Activated CD4-positive, alpha-beta memory T cell treated with anti-CD3 and anti-CD28 coated beads, Interleukin-2, amount 10 ng/mL, durations not matched to agents 7 days and 5 days (primary cell): ENCODE measurements at regions not wholly inside any gene's neighbourhood (a gene's known extent, or its start where the extent isn't known, plus 50 kb on each side); places are given as distances from the start of the nearest gene placed in this dataset.

Experiments
- CTCF ChIA-PET: fragments of 350-600 bp; sonication (Branson Sonifier 250); formaldehyde crosslinking; loops from one replicate; lab custom pipeline; 2021; ENCODE audit warnings: antibody characterized with exemption, inconsistent platforms; lab: Charles Lee
- POLR2A ChIA-PET: fragments of 350-600 bp; sonication (Branson Sonifier 250); formaldehyde crosslinking; loops from one replicate; lab custom pipeline; 2021; ENCODE audit warnings: antibody characterized with exemption; lab: Charles Lee
- DNase-seq: peaks from one replicate; pipeline ENCODE4 v3.0.0-alpha.2; 2020
- H3K27ac Mint-ChIP-seq: one replicate; pipeline ENCODE4 v1.8.0; 2021; ENCODE audit warnings: mild to moderate bottlenecking, mixed read lengths
- H3K27me3 Mint-ChIP-seq: one replicate; pipeline ENCODE4 v1.8.0; 2021; ENCODE audit warnings: mixed read lengths
- H3K36me3 Mint-ChIP-seq: one replicate; pipeline ENCODE4 v1.8.0; 2021; ENCODE audit warnings: low read depth, mixed read lengths
- H3K4me1 Mint-ChIP-seq: one replicate; pipeline ENCODE4 v1.8.0; 2021; ENCODE audit warnings: mixed read lengths
- H3K4me3 Mint-ChIP-seq: one replicate; pipeline ENCODE4 v1.8.0; 2021; ENCODE audit warnings: mild to moderate bottlenecking, mixed read lengths
- H3K9me3 Mint-ChIP-seq: one replicate; pipeline ENCODE4 v1.8.0; 2021; ENCODE audit warnings: mixed read lengths

GRCh38 chr3:193974191-193974652 lies 161.7 kb upstream of the HES1 start:
- no peaks in the 10 kb centered on the region for H3K36me3 Mint-ChIP-seq
- peaks cover 18% of the 10 kb centered on the region for H3K4me1 Mint-ChIP-seq
- DNase-seq: no peak
- peaks cover 49% of the 10 kb centered on the region for H3K27me3 Mint-ChIP-seq
- no peaks in the 10 kb centered on the region for H3K9me3 Mint-ChIP-seq
- POLR2A ChIA-PET: no interaction called here
- no peak overlapping the region for H3K27ac Mint-ChIP-seq
- CTCF ChIA-PET: no interaction called here
- no peak overlapping the region for H3K4me3 Mint-ChIP-seq

- ChIA-PET POLR2A (no interaction called here), CTCF (interaction anchor here (1.4 kb wide), 1 partner anchor 10 kb away, joined by 3 read pairs; no protein-coding TSS in a partner anchor)
- Mint-ChIP-seq H3K4me3 (no peak overlapping the region), H3K4me1 (peaks cover 18% of the 10 kb centered on the region), H3K27me3 (peaks cover 45% of the 10 kb centered on the region), H3K9me3 (no peaks in the 10 kb centered on the region), H3K27ac (no peak overlapping the region), H3K36me3 (no peaks in the 10 kb centered on the region)
- no peak for DNase-seq
Measured at GRCh38 chr3:193974671-193975535, 161.0 kb upstream of the HES1 start.

- CTCF ChIA-PET: no interaction called here
- Mint-ChIP-seq H3K4me1 (no peaks in the 10 kb centered on the region), H3K4me3 (no peak overlapping the region), H3K27me3 (peaks cover 37% of the 10 kb centered on the region), H3K27ac (no peak overlapping the region), H3K9me3 (no peaks in the 10 kb centered on the region), H3K36me3 (no peaks in the 10 kb centered on the region)
- no peak for DNase-seq
- POLR2A ChIA-PET: no interaction called here
Measured at GRCh38 chr3:193977622-193978021, 158.3 kb upstream of the HES1 start.

GRCh38 chr3:193978030-193978429 lies 157.9 kb upstream of the HES1 start:
- Mint-ChIP-seq H3K27me3 (peaks cover 37% of the 10 kb centered on the region), H3K4me3 (no peak overlapping the region), H3K36me3 (no peaks in the 10 kb centered on the region), H3K4me1 (no peaks in the 10 kb centered on the region), H3K27ac (no peak overlapping the region), H3K9me3 (no peaks in the 10 kb centered on the region)
- no peak for DNase-seq
- ChIA-PET POLR2A (no interaction called here), CTCF (no interaction called here)

DNA sequence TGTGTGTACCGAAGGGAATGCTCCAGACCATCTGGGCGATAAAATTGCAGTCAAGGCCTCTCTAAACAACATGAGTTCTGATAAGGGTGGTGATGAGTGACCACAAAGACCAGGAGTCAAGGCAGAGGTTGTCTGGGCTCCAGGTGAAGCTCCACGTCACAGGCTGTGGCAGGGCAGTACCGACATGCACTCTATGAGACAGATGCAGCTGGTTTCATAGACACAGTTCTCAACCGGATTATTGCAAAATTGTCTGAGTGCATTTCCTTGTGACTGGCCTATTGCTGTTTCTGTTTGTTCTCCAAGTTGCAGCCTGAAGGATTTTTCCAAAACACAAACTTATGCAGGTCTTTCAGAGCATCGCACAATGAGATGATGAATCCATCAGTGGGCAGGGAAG lies 157.5 kb upstream of the HES1 start:
- CTCF ChIA-PET: no interaction called here
- POLR2A ChIA-PET: no interaction called here
- Mint-ChIP-seq H3K36me3 (no peaks in the 10 kb centered on the region), H3K27me3 (peaks cover 38% of the 10 kb centered on the region), H3K9me3 (no peaks in the 10 kb centered on the region), H3K27ac (no peak overlapping the region), H3K4me3 (no peak overlapping the region), H3K4me1 (no peaks in the 10 kb centered on the region)
- no peak for DNase-seq

GRCh38 chr3:193980326-193980725 lies 155.6 kb upstream of the HES1 start:
- Mint-ChIP-seq H3K9me3 (no peaks in the 10 kb centered on the region), H3K27ac (no peak overlapping the region), H3K4me3 (no peak overlapping the region), H3K27me3 (peaks cover 32% of the 10 kb centered on the region), H3K36me3 (no peaks in the 10 kb centered on the region), H3K4me1 (no peaks in the 10 kb centered on the region)
- POLR2A ChIA-PET: no interaction called here
- CTCF ChIA-PET: no interaction called here
- DNase-seq: no peak

DNA sequence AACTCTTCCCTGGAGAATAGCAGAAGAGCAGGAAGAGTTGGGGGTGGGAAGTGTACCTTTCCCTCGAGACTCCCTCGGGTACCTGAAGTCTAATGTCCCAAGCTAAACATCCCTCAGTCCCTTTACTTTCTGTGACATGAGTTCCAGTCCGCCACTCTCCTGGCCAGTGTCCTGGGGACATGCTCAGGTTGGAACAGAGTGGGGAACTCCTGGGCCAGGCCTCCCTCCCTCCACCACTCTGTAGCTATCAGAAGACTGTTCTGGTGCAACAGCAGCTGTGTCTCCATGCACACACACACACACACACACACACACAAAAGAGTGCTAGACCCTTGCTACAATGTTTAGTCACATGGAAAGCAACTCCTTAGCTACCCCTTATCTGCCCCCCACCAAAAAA lies 155.0 kb upstream of the HES1 start:
- Mint-ChIP-seq H3K36me3 (no peaks in the 10 kb centered on the region), H3K27me3 (peaks cover 30% of the 10 kb centered on the region), H3K4me1 (no peaks in the 10 kb centered on the region), H3K4me3 (no peak overlapping the region), H3K9me3 (no peaks in the 10 kb centered on the region), H3K27ac (no peak overlapping the region)
- ChIA-PET POLR2A (no interaction called here), CTCF (no interaction called here)
- no peak for DNase-seq

DNA sequence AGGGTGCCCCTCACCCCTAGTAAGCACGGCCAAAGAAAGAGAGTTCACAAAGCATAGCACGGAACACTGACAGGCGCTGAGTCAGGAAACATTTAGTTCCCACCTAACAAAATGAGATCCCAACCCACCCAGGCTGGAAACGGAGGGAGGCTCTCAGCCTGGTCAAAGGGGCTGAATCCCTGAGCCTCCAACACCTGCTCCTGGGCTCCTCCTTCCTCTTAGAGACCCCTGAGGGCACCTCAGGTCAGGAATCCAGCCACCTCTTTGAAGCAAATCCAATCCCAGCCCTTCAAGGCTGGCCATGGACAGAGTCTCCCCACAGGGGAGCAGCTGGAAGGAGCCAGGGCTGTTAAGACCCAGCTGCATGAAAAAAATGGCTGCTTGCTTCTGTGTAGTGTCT lies 154.4 kb upstream of the HES1 start:
- H3K9me3 Mint-ChIP-seq: no peaks in the 10 kb centered on the region
- no peak overlapping the region for H3K27ac Mint-ChIP-seq
- no peaks in the 10 kb centered on the region for H3K4me1 Mint-ChIP-seq
- no peak for DNase-seq
- no peak overlapping the region for H3K4me3 Mint-ChIP-seq
- H3K36me3 Mint-ChIP-seq: no peaks in the 10 kb centered on the region
- CTCF ChIA-PET: no interaction called here
- POLR2A ChIA-PET: no interaction called here
- H3K27me3 Mint-ChIP-seq: peaks cover 36% of the 10 kb centered on the region

GRCh38 chr3:193982258-193982659 lies 153.7 kb upstream of the HES1 start:
- H3K36me3 Mint-ChIP-seq: no peaks in the 10 kb centered on the region
- ChIA-PET POLR2A (no interaction called here), CTCF (no interaction called here)
- H3K27me3 Mint-ChIP-seq: peaks cover 40% of the 10 kb centered on the region
- H3K4me1 Mint-ChIP-seq: no peaks in the 10 kb centered on the region
- H3K9me3 Mint-ChIP-seq: no peaks in the 10 kb centered on the region
- DNase-seq: no peak
- no peak overlapping the region for H3K4me3 Mint-ChIP-seq
- no peak overlapping the region for H3K27ac Mint-ChIP-seq

DNA sequence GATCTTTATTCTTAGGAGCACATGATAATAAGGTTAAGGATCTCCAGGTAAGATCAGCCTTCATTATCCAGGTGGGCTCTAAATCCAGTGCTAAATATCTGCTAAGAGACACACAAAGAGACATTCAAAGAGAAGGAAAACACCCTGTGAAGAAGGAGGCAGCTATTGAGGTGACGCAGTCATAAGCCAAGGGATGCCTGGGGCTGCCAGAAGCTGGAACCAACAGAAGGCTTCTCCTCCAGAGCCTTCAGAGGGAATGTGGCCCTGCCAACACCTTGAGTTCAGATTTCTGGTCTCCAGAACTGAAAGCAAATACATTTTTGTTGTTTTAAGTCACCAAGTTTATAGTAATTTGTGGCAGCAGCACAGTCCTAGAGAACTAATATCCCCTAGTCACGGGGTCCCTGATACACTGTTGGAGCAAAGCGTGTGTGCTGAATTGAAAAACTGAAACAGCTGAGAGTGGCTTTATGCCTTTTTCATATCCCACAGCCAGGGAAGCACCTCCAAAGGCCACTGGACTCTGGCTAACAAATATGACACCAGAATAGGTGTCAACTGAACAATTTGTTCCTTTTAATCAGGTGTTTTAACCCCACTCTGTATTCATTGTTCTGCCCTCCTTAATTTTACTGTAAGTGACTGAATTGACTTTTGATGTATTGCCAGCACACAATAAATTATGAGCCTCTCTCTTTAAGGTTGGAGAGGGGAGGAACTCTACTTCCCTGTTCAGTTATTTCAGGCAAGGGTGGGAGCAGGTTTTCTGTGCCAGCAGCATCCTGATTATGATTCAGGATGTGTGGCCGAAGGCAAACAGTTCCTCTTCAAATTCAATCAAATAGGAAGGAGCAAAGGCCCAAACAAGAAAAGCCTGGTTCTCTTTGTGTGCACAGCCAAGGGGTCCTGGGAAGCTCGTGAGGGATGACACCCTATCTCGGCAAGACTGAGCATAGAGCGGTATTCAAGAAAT lies 151.8 kb upstream of the HES1 start:
- DNase-seq: no peak
- no peaks in the 10 kb centered on the region for H3K36me3 Mint-ChIP-seq
- POLR2A ChIA-PET: no interaction called here
- CTCF ChIA-PET: no interaction called here
- peaks cover 47% of the 10 kb centered on the region for H3K27me3 Mint-ChIP-seq
- H3K9me3 Mint-ChIP-seq: no peaks in the 10 kb centered on the region
- no peak overlapping the region for H3K27ac Mint-ChIP-seq
- H3K4me3 Mint-ChIP-seq: no peak overlapping the region
- no peaks in the 10 kb centered on the region for H3K4me1 Mint-ChIP-seq

GRCh38 chr3:193984876-193985275 lies 151.1 kb upstream of the HES1 start:
- peaks cover 51% of the 10 kb centered on the region for H3K27me3 Mint-ChIP-seq
- H3K4me3 Mint-ChIP-seq: no peak overlapping the region
- no peaks in the 10 kb centered on the region for H3K4me1 Mint-ChIP-seq
- H3K27ac Mint-ChIP-seq: no peak overlapping the region
- no peak for DNase-seq
- POLR2A ChIA-PET: no interaction called here
- no peaks in the 10 kb centered on the region for H3K36me3 Mint-ChIP-seq
- no peaks in the 10 kb centered on the region for H3K9me3 Mint-ChIP-seq
- CTCF ChIA-PET: no interaction called here

DNA sequence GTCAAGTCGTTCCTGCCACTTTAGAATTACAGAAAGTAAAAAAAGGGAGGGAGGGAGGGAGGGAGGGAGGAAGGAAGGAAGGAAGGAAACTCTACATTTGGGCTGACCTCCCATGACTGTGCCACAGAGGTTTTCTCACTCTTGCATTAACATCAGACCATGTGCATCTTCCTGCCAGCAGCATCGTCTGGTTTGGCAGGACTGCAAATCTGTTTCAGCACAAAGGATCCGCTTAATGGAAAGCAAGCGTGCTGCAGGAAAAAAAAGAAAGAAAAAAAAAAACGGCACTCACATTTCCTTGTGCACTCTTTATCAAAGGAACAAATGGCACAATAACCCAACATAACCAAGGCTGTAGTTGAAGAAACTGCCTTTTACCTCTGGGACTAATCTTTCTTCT lies 148.8 kb upstream of the HES1 start:
- Mint-ChIP-seq H3K36me3 (no peaks in the 10 kb centered on the region), H3K9me3 (no peaks in the 10 kb centered on the region), H3K4me3 (no peak overlapping the region), H3K4me1 (no peaks in the 10 kb centered on the region), H3K27ac (no peak overlapping the region), H3K27me3 (peaks cover 51% of the 10 kb centered on the region)
- no peak for DNase-seq
- ChIA-PET CTCF (interaction anchor here (1.0 kb wide), 1 partner anchor 329 kb away, joined by 3 read pairs; no protein-coding TSS in a partner anchor), POLR2A (no interaction called here)

- POLR2A ChIA-PET: no interaction called here
- no peak for DNase-seq
- Mint-ChIP-seq H3K27ac (no peak overlapping the region), H3K9me3 (no peaks in the 10 kb centered on the region), H3K27me3 (peaks cover 57% of the 10 kb centered on the region), H3K4me1 (no peaks in the 10 kb centered on the region), H3K36me3 (no peaks in the 10 kb centered on the region), H3K4me3 (no peak overlapping the region)
- CTCF ChIA-PET: interaction anchor here (0.6 to 1.5 kb wide), 2 partner anchors 12 to 326 kb away, joined by 4 read pairs; no protein-coding TSS in a partner anchor
Measured at GRCh38 chr3:193989186-193989585, 146.8 kb upstream of the HES1 start.
